ENCODE measurements at regions not wholly inside any gene's neighbourhood (a gene's known extent, or its start where the extent isn't known, plus 50 kb on each side); places are given as distances from the start of the nearest gene placed in this dataset.

DNA sequence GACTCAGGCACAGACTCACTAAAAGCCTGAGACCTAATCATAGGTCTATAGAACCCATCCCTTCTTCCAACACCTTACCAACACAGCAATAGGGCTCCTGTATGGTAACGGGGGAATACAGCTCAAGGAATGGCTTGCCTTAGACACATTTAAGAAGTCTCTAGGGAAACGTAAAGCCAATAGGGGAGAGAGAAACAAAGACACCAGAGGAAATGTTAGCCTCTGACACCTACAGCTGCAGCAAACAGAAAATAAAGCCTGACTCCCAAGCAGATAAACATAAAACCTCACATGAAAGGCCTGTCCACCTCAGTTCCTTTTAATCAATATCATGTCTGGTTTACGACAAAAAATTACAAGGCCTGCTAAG lies 51.1 kb upstream of the NCOA1 start:
- no peaks in the 10 kb centered on the region for H3K4me1 ChIP-seq (ENCODE audit: control insufficient read depth in 2 of 2, insufficient read depth in 2 of 2, low read length in 1 of 2)
- no peaks in the 10 kb centered on the region for H3K27me3 ChIP-seq (ENCODE audit: control insufficient read depth in 1 of 2, insufficient read depth in 2 of 2, low read length in 2 of 2)
- H3K9me3 ChIP-seq (ENCODE audit: control insufficient read depth in 2 of 2, insufficient read depth in 1 of 2, low read depth in 1 of 2, low read length in 1 of 2): no peaks in the 10 kb centered on the region
- no peak overlapping the region for H3K4me3 ChIP-seq (ENCODE audit: low read depth in 1 of 2, low read length in 2 of 2)
- no peak overlapping the region for H3K27ac ChIP-seq (ENCODE audit: low read depth in 2 of 2, low read length in 1 of 2)
- no peaks in the 10 kb centered on the region for H3K36me3 ChIP-seq (ENCODE audit: control insufficient read depth in 2 of 2, insufficient read depth in 2 of 2, low read length in 1 of 2)
- 92 to 93% methylated on average over 3 of the region's 3 CpGs for WGBS, 2 donors

DNA sequence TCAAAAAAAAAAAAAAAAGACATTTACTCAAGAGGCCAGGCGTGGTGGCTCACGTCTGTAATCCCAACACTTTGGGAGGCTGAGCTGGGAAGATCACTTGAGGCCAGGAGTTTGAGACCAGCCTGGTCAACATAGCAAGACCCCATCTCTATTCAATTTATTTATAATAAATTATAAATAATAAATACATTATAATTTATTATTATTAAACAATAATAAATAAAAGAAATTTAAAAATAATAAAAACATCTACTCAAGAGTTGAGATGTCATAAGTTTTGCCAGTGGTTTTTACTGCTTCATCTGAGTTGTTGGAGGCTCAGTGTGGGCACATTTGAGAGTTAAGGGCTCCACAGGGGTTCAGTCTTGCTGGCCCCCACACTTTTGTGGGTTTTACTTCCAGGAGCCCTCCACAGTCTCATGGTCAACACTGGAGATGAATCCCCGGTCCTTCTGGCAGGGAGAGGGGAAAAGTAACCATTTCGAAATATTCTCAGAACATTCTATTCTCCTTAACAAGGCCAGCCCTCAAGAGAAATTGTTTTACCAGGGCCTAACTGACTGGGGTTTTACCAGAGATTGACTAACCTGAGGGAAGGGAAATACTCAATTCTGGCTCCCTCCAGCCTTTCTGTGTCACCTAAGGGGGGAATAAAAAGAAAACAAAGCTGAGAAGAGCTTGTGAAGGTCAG lies 51.6 kb upstream of the NCOA1 start:
- Histone ChIP-seq H3K27ac (ENCODE audit: low read depth in 2 of 2, low read length in 1 of 2) (no peak overlapping the region), H3K9me3 (ENCODE audit: control insufficient read depth in 2 of 2, insufficient read depth in 1 of 2, low read depth in 1 of 2, low read length in 1 of 2) (no peaks in the 10 kb centered on the region)
- WGBS, 2 donors: 90 to 91% methylated on average over 4 of the region's 4 CpGs

DNA sequence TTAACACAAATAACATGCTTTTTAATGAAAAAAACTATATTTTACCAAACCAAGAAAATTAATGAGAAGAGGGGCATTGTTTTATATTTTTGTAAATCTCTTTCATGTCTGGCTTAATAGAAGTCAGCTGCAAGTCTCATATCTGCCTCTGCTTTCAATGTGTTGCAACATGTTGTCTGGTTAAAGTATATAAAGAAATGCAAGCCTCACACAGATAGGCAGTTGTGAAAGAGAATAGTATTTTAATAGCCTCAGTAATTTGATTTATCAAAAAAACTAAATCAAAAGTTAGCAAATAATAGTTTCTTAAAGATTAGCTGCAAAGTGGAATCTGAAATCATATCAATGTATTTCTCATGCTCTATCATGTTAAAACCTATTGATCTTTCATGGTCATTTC lies 52.9 kb upstream of the NCOA1 start:
- no peaks in the 10 kb centered on the region for H3K4me1 ChIP-seq (ENCODE audit: control insufficient read depth in 2 of 2, insufficient read depth in 2 of 2, low read length in 1 of 2)
- no peaks in the 10 kb centered on the region for H3K36me3 ChIP-seq (ENCODE audit: control insufficient read depth in 2 of 2, insufficient read depth in 2 of 2, low read length in 1 of 2)
- no peaks in the 10 kb centered on the region for H3K27me3 ChIP-seq (ENCODE audit: control insufficient read depth in 1 of 2, insufficient read depth in 2 of 2, low read length in 2 of 2)
- no peak overlapping the region for H3K27ac ChIP-seq (ENCODE audit: low read depth in 2 of 2, low read length in 1 of 2)
- no peak overlapping the region for H3K4me3 ChIP-seq (ENCODE audit: low read depth in 1 of 2, low read length in 2 of 2)
- no peaks in the 10 kb centered on the region for H3K9me3 ChIP-seq (ENCODE audit: control insufficient read depth in 2 of 2, insufficient read depth in 1 of 2, low read depth in 1 of 2, low read length in 1 of 2)

More for the DNA sequence above, 51.6 kb upstream of the NCOA1 start:
- H3K36me3 ChIP-seq (ENCODE audit: control insufficient read depth in 2 of 2, insufficient read depth in 2 of 2, low read length in 1 of 2): no peaks in the 10 kb centered on the region
- no peaks in the 10 kb centered on the region for H3K4me1 ChIP-seq (ENCODE audit: control insufficient read depth in 2 of 2, insufficient read depth in 2 of 2, low read length in 1 of 2)
- H3K27me3 ChIP-seq (ENCODE audit: control insufficient read depth in 1 of 2, insufficient read depth in 2 of 2, low read length in 2 of 2): no peaks in the 10 kb centered on the region
- H3K4me3 ChIP-seq (ENCODE audit: low read depth in 1 of 2, low read length in 2 of 2): no peak overlapping the region

DNA sequence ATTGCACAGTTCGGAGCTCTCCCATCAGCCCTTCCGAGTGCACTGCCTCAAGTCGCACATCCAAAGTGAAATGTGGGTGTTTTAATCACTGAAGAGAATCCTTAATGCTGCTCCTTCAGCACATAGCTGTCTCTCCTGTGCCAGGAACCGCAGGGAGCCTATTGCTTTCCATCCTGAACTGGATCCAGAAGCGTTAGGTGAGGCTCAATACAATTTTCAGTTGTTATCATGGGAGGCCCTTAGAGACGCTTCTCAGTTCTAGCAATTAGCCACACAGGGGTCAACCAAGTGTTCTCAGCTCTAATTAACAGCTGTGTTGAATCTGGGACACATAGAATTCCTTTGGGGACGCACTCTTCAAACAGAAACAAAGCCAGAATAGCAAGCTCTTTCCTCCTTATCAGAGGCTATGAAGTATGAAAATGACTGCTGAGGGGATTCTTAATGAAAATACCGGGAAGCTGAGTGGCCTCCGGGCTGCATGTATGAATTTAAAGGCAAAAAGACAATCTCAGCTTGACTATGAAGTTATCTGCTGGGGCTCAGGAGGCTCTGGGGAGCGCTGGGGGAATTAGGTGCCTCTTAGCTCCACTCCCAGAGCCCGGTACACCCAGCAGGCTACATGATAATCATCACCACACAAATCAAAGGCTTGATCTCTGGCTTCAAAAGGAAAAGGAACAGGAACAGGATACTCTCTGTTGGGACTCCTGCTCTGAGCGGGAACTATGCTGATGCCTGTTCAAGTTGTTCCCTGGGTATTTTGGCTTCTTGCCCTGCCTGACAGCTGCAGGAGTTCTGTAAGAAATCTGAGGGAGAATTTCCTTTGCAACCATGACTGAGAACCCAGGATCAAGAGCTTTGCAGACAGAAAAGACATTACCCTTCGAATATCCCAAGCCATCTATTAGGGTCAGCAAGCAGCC lies 55.4 kb upstream of the NCOA1 start:
- Histone ChIP-seq H3K27me3 (ENCODE audit: control insufficient read depth in 1 of 2, insufficient read depth in 2 of 2, low read length in 2 of 2) (no peaks in the 10 kb centered on the region), H3K27ac (ENCODE audit: low read depth in 2 of 2, low read length in 1 of 2) (peak overlapping the region; percentile 55 to 67), H3K4me1 (ENCODE audit: control insufficient read depth in 2 of 2, insufficient read depth in 2 of 2, low read length in 1 of 2) (no peaks in the 10 kb centered on the region), H3K9me3 (ENCODE audit: control insufficient read depth in 2 of 2, insufficient read depth in 1 of 2, low read depth in 1 of 2, low read length in 1 of 2) (no peaks in the 10 kb centered on the region), H3K36me3 (ENCODE audit: control insufficient read depth in 2 of 2, insufficient read depth in 2 of 2, low read length in 1 of 2) (no peaks in the 10 kb centered on the region), H3K4me3 (ENCODE audit: low read depth in 1 of 2, low read length in 2 of 2) (no peak overlapping the region)
- WGBS, 2 donors: 52 to 56% methylated on average over 13 of the region's 13 CpGs

- 89 to 98% methylated on average over 1 of the region's 1 CpG for WGBS, 2 donors
- no peak overlapping the region for H3K4me3 ChIP-seq (ENCODE audit: low read depth in 1 of 2, low read length in 2 of 2)
- no peaks in the 10 kb centered on the region for H3K9me3 ChIP-seq (ENCODE audit: control insufficient read depth in 2 of 2, insufficient read depth in 1 of 2, low read depth in 1 of 2, low read length in 1 of 2)
- H3K36me3 ChIP-seq (ENCODE audit: control insufficient read depth in 2 of 2, insufficient read depth in 2 of 2, low read length in 1 of 2): no peaks in the 10 kb centered on the region
- no peaks in the 10 kb centered on the region for H3K4me1 ChIP-seq (ENCODE audit: control insufficient read depth in 2 of 2, insufficient read depth in 2 of 2, low read length in 1 of 2)
- no peak overlapping the region for H3K27ac ChIP-seq (ENCODE audit: low read depth in 2 of 2, low read length in 1 of 2)
- H3K27me3 ChIP-seq (ENCODE audit: control insufficient read depth in 1 of 2, insufficient read depth in 2 of 2, low read length in 2 of 2): no peaks in the 10 kb centered on the region
Measured at GRCh38 chr2:24434541-24434940, 56.5 kb upstream of the NCOA1 start.

- Histone ChIP-seq H3K4me3 (ENCODE audit: low read depth in 1 of 2, low read length in 2 of 2) (no peak overlapping the region), H3K4me1 (ENCODE audit: control insufficient read depth in 2 of 2, insufficient read depth in 2 of 2, low read length in 1 of 2) (no peaks in the 10 kb centered on the region), H3K27me3 (ENCODE audit: control insufficient read depth in 1 of 2, insufficient read depth in 2 of 2, low read length in 2 of 2) (no peaks in the 10 kb centered on the region), H3K27ac (ENCODE audit: low read depth in 2 of 2, low read length in 1 of 2) (no peak overlapping the region), H3K36me3 (ENCODE audit: control insufficient read depth in 2 of 2, insufficient read depth in 2 of 2, low read length in 1 of 2) (no peaks in the 10 kb centered on the region), H3K9me3 (ENCODE audit: control insufficient read depth in 2 of 2, insufficient read depth in 1 of 2, low read depth in 1 of 2, low read length in 1 of 2) (no peaks in the 10 kb centered on the region)
- 72 to 83% methylated on average over 3 of the region's 3 CpGs for WGBS, 2 donors
Measured at GRCh38 chr2:24432735-24433134, 58.3 kb upstream of the NCOA1 start.

DNA sequence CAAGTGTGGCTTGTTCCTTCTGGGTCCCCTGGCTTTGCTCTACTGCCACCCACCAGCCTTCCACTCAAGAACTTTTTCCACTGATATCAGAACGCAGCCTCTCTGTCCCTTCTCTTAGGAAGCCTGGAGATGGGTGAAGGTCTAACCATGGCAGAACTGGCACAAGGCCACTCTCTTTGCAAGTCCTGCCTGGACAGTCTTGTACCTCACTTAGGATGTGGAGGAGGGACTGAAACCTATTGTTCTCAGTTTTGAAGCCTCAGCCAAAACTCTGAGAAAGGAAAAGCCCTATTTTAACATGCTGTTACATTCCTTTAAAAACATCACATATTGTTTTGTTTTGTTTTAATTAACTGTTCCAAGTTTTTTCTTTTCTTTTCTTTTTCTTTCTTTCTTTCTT lies 58.9 kb upstream of the NCOA1 start:
- WGBS, 2 donors: 81 to 90% methylated on average over 1 of the region's 1 CpG
- no peak overlapping the region for H3K4me3 ChIP-seq (ENCODE audit: low read depth in 1 of 2, low read length in 2 of 2)
- no peaks in the 10 kb centered on the region for H3K9me3 ChIP-seq (ENCODE audit: control insufficient read depth in 2 of 2, insufficient read depth in 1 of 2, low read depth in 1 of 2, low read length in 1 of 2)
- H3K27me3 ChIP-seq (ENCODE audit: control insufficient read depth in 1 of 2, insufficient read depth in 2 of 2, low read length in 2 of 2): no peaks in the 10 kb centered on the region
- H3K36me3 ChIP-seq (ENCODE audit: control insufficient read depth in 2 of 2, insufficient read depth in 2 of 2, low read length in 1 of 2): no peaks in the 10 kb centered on the region
- no peaks in the 10 kb centered on the region for H3K4me1 ChIP-seq (ENCODE audit: control insufficient read depth in 2 of 2, insufficient read depth in 2 of 2, low read length in 1 of 2)
- H3K27ac ChIP-seq (ENCODE audit: low read depth in 2 of 2, low read length in 1 of 2): no peak overlapping the region

DNA sequence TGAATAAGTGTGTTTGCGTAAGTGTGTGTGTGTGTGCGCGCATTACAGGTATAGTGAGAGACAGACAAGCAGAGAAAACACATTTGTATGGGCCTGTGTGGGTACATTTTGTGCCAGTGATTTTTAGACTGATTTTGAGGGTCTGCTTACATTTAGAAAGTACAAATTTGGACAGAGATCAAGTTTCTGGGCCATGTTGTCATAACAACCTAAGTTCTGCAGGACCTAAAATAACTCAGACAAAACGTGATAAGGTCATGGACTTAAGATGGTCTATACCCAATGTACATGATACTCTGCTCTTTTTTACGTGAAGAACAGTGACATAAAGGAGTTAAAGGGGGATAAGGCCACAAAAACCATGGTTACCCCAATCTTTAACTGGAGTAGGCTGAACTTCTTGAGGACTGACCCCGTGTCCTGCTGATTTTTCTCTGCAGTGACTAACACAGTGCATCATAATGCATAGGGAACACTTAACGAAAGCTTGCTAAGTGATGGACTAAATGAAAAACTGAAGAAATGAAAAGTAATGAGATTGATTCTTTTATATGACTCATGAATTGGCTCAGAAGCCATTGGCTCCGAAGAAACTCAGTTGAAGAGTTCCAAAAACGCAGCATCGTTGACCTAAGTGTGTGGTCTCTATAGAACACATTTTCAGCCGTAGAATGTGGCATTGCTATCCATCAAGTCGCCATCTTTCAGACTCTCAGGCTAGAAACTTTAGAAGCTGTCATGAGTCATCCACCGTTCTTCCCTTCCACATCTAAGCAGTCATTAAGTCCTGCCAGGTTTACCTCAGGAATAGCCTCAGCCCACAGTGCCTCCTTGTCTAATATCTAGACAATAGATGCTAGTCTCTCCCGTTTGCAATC lies 61.6 kb upstream of the NCOA1 start:
- H3K4me1 ChIP-seq (ENCODE audit: control insufficient read depth in 2 of 2, insufficient read depth in 2 of 2, low read length in 1 of 2): no peaks in the 10 kb centered on the region
- no peak overlapping the region for H3K27ac ChIP-seq (ENCODE audit: low read depth in 2 of 2, low read length in 1 of 2)
- no peaks in the 10 kb centered on the region for H3K27me3 ChIP-seq (ENCODE audit: control insufficient read depth in 1 of 2, insufficient read depth in 2 of 2, low read length in 2 of 2)
- H3K36me3 ChIP-seq (ENCODE audit: control insufficient read depth in 2 of 2, insufficient read depth in 2 of 2, low read length in 1 of 2): no peaks in the 10 kb centered on the region
- no peaks in the 10 kb centered on the region for H3K9me3 ChIP-seq (ENCODE audit: control insufficient read depth in 2 of 2, insufficient read depth in 1 of 2, low read depth in 1 of 2, low read length in 1 of 2)
- 60 to 72% methylated on average over 14 of the region's 14 CpGs for WGBS, 2 donors
- H3K4me3 ChIP-seq (ENCODE audit: low read depth in 1 of 2, low read length in 2 of 2): no peak overlapping the region

DNA sequence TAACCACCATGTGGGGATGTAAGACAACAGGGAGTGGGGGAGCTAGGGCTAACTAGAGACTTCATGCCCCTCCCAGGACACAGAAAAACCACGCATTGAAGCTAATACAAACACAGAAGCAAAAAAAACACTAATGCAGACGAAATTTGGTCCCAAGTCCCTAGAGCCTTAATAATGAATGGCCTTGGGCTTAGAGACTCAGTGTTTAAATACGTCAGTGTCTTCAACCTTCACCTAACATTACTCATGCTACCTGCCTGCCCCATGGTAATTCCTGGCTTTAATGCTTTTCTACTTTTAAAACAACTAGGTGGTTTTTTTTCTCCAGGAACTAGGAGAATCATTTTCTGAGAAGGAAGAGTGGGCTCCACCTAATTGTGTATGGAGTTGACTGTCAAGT lies 64.1 kb upstream of the ITSN2 start:
- Histone ChIP-seq H3K27ac (ENCODE audit: low read depth in 2 of 2, low read length in 1 of 2) (peak overlapping the region; percentile 17 to 77), H3K27me3 (ENCODE audit: control insufficient read depth in 1 of 2, insufficient read depth in 2 of 2, low read length in 2 of 2) (no peaks in the 10 kb centered on the region), H3K36me3 (ENCODE audit: control insufficient read depth in 2 of 2, insufficient read depth in 2 of 2, low read length in 1 of 2) (no peaks in the 10 kb centered on the region), H3K4me1 (ENCODE audit: control insufficient read depth in 2 of 2, insufficient read depth in 2 of 2, low read length in 1 of 2) (peaks cover 0 to 7% of the 10 kb centered on the region in 2 donors), H3K4me3 (ENCODE audit: low read depth in 1 of 2, low read length in 2 of 2) (no peak overlapping the region), H3K9me3 (ENCODE audit: control insufficient read depth in 2 of 2, insufficient read depth in 1 of 2, low read depth in 1 of 2, low read length in 1 of 2) (no peaks in the 10 kb centered on the region)
- 61 to 65% methylated on average over 3 of the region's 3 CpGs for WGBS, 2 donors

Measured in esophagus (tissue), 2 donors.